GM12878 (cell line): ENCODE measurements at regions not wholly inside any gene's neighbourhood (a gene's known extent, or its start where the extent isn't known, plus 50 kb on each side); places are given as distances from the start of the nearest gene placed in this dataset.

ENCODE experiments used
- ATAC-seq: fragments of 200-7000 bp; cut with Tn5 transposase; 3 replicates; pipeline ENCODE4 v1.9.1; 2020; ENCODE audit warnings: mild to moderate bottlenecking, moderate library complexity
- BruUV-seq: library from RNA; stranded (reverse); fragments of 400-500 nt; replicated peaks from 2 replicates; lab custom pipeline; 2021; lab: Mats Ljungman, UMichigan
- CTCF ChIA-PET: fragments of 300-600 bp; sonication (Branson Sonifier 250); formaldehyde crosslinking; extraction: SDS; loops from one replicate; lab custom pipeline; 2021; ENCODE audit warnings: inconsistent platforms; lab: Yijun Ruan, JAX
- POLR2A ChIA-PET: fragments of 350-600 bp; formaldehyde crosslinking; extraction: SDS; loops from one replicate; lab custom pipeline; 2021; ENCODE audit warnings: inconsistent platforms; lab: Charles Lee
- RAD21 ChIA-PET: fragments of 300-600 bp; sonication (Branson Sonifier 250); formaldehyde crosslinking; loops from one replicate; lab custom pipeline; 2023; ENCODE audit warnings: antibody characterized with exemption; ENCODE audit not compliant: unreplicated experiment; lab: Charles Lee
- SMC1A ChIA-PET: fragments of 300-600 bp; sonication (Branson Sonifier 250); formaldehyde crosslinking; loops from one replicate; lab custom pipeline; 2023; ENCODE audit not compliant: unreplicated experiment, uncharacterized antibody; lab: Charles Lee
- DNase-seq: peaks from one replicate; pipeline ENCODE4 v3.0.0-alpha.2; 2011; ENCODE audit warnings: low read depth, low spot score
- FAIRE-seq: peaks from 3 replicates; lab custom pipeline; 2011; peaks lifted over from hg19 to GRCh38; lab: Jason Lieb, UNC
- H2AFZ ChIP-seq: 2 replicates; pipeline ENCODE4 v1.6.0; 2011; ENCODE audit warnings: low read depth, low read length, control low read depth; ENCODE audit not compliant: control insufficient read depth
- H3K27ac ChIP-seq: 2 replicates; pipeline ENCODE4 v1.5.1; 2011; ENCODE audit warnings: control low read depth; ENCODE audit not compliant: control insufficient read depth, insufficient read depth
- H3K27me3 ChIP-seq, 2 experiments: replicated peaks in 1 of 2; 2 replicates each; pipeline versions ENCODE4 v1.6.0 to v1.6.1; 2011; ENCODE audit warnings: low read length in 1 of 2; ENCODE audit not compliant: control insufficient read depth in 2 of 2, insufficient read depth in 2 of 2
- H3K36me3 ChIP-seq, 2 experiments: 2 replicates each; pipeline ENCODE4 v1.5.1; 2011; ENCODE audit warnings: low read length in 1 of 2; ENCODE audit not compliant: control insufficient read depth in 2 of 2, insufficient read depth in 2 of 2
- H3K4me1 ChIP-seq: 2 replicates; pipeline ENCODE4 v1.6.1; 2011; ENCODE audit warnings: mild to moderate bottlenecking, low read length, moderate library complexity, mixed read lengths; ENCODE audit not compliant: control insufficient read depth, insufficient read depth
- H3K4me2 ChIP-seq: 2 replicates; pipeline ENCODE4 v1.6.0; 2011; ENCODE audit warnings: control low read depth; ENCODE audit not compliant: control insufficient read depth, insufficient read depth
- H3K4me3 ChIP-seq: fragments of 200-600 bp; sonication (generic); 2 replicates; pipeline ENCODE4 v1.5.1; 2016
- H3K79me2 ChIP-seq: 2 replicates; pipeline ENCODE4 v1.6.0; 2011; ENCODE audit warnings: low read length; ENCODE audit not compliant: control insufficient read depth, insufficient read depth
- H3K9ac ChIP-seq: 2 replicates; pipeline ENCODE4 v1.8.0; 2011; ENCODE audit warnings: low read length, control low read depth, mixed read lengths; ENCODE audit not compliant: control insufficient read depth, insufficient read depth
- H3K9me3 ChIP-seq: replicated peaks from 3 replicates; pipeline ENCODE4 v1.5.1; 2011; ENCODE audit warnings: mild to moderate bottlenecking, low read length; ENCODE audit not compliant: control insufficient read depth, insufficient read depth
- H4K20me1 ChIP-seq: 2 replicates; pipeline ENCODE4 v1.6.0; 2011; ENCODE audit not compliant: control insufficient read depth, insufficient read depth
- ATF2 ChIP-seq: IDR thresholded peaks from 2 replicates; pipeline ENCODE4 v1.6.1; 2012; ENCODE audit warnings: low read length, inconsistent platforms
- CHD4 ChIP-seq: fragments of 200-600 bp; sonication (generic); IDR thresholded peaks from 2 replicates; pipeline ENCODE4 v1.6.1; 2016; ENCODE audit warnings: mild to moderate bottlenecking
- EGR1 ChIP-seq, 2 experiments: IDR thresholded peaks; 1 replicate in 1 of 2; 2 replicates in 1 of 2; pipeline ENCODE4 v1.6.1; 2011 to 2012; ENCODE audit warnings: low read depth in 2 of 2, low read length in 2 of 2, borderline replicate concordance in 1 of 2, mild to moderate bottlenecking in 1 of 2, moderate library complexity in 1 of 2
- EZH2 ChIP-seq: IDR thresholded peaks from 2 replicates; pipeline ENCODE4 v1.6.1; 2012; ENCODE audit warnings: low read depth, mild to moderate bottlenecking, control low read depth, inconsistent platforms, low read length, borderline replicate concordance; ENCODE audit not compliant: control insufficient read depth
- FOXM1 ChIP-seq: IDR thresholded peaks from 2 replicates; pipeline ENCODE4 v1.6.1; 2012; ENCODE audit warnings: low read depth, mild to moderate bottlenecking, inconsistent platforms, low read length, moderate library complexity
- HCFC1 ChIP-seq: fragments of 150-350 bp; IDR thresholded peaks from 2 replicates; pipeline ENCODE4 v1.6.1; 2014; ENCODE audit warnings: low read length
- KDM1A ChIP-seq: fragments of 200-600 bp; sonication (generic); IDR thresholded peaks from 2 replicates; pipeline ENCODE4 v1.6.1; 2016; ENCODE audit warnings: borderline replicate concordance
- MTA3 ChIP-seq: IDR thresholded peaks from 2 replicates; pipeline ENCODE4 v1.6.1; 2012; ENCODE audit warnings: low read length, inconsistent platforms, borderline replicate concordance
- NFYB ChIP-seq: IDR thresholded peaks from 2 replicates; pipeline ENCODE4 v1.6.1; 2011; ENCODE audit warnings: low read depth, mild to moderate bottlenecking, low read length, improper control_type of control experiment, moderate library complexity; ENCODE audit not compliant: insufficient read depth
- NR2C2 ChIP-seq: IDR thresholded peaks from 2 replicates; pipeline ENCODE4 v1.6.1; 2011; ENCODE audit warnings: borderline replicate concordance, low read depth; ENCODE audit not compliant: control insufficient read depth, insufficient read length
- PML ChIP-seq: IDR thresholded peaks from 2 replicates; pipeline ENCODE4 v1.6.1; 2012; ENCODE audit warnings: low read length, inconsistent platforms
- PRDM15 ChIP-seq: fragments of 450-650 bp; formaldehyde crosslinking; IDR thresholded peaks from 2 replicates; pipeline ENCODE4 v1.4.0; 2020; ENCODE audit warnings: mild to moderate bottlenecking, moderate library complexity
- RUNX3 ChIP-seq: IDR thresholded peaks from 2 replicates; pipeline ENCODE4 v1.6.1; 2012; ENCODE audit warnings: low read length, inconsistent platforms
- USF1 ChIP-seq: IDR thresholded peaks from 2 replicates; pipeline ENCODE4 v1.6.1; 2011; ENCODE audit warnings: borderline replicate concordance, low read depth, mild to moderate bottlenecking, moderate library complexity, mixed read lengths, low read length; ENCODE audit not compliant: insufficient read depth; ENCODE audit errors: extremely low read length
- YY1 ChIP-seq: IDR thresholded peaks from 2 replicates; pipeline ENCODE4 v1.6.1; 2011; ENCODE audit warnings: low read depth, mild to moderate bottlenecking, low read length
- WGBS: methylation state at CpG from one replicate; pipeline ENCODE4 v1.1.6; 2016; ENCODE audit warnings: low lambda C conversion rate; ENCODE audit not compliant: insufficient replicate concordance, insufficient coverage; ENCODE audit errors: missing lambda C conversion rate; 5-methylcytosine and 5-hydroxymethylcytosine counted together
- in situ Hi-C: fragments of 300-500 bp; cut with MboI; formaldehyde crosslinking; loops from 9 replicates; pipeline ENCODE4 v1.14.3; 2018; ENCODE audit warnings: mixed read lengths
- intact Hi-C: fragments of 100-400 bp; cut with micrococcal nuclease; formaldehyde crosslinking; loops from one replicate; pipeline ENCODE4 v1.14.2; 2022; ENCODE audit not compliant: unreplicated experiment

GRCh38 chr22:47566491-47566890, 804.0 kb downstream of the TBC1D22A start:
- H3K27ac ChIP-seq: no peak overlapping the region
- H3K79me2 ChIP-seq: no peaks in the 10 kb centered on the region
- H3K4me3 ChIP-seq: no peak overlapping the region
- H3K4me1 ChIP-seq: no peaks in the 10 kb centered on the region
- ChIA-PET SMC1A (no interaction called here), RAD21 (no interaction called here), POLR2A (no interaction called here), CTCF (interaction anchor here (0.5 to 1.1 kb wide), 2 partner anchors 14 to 983 kb away, joined by 3 read pairs; no protein-coding TSS in a partner anchor)
- no peaks in the 10 kb centered on the region for H4K20me1 ChIP-seq
- 29% methylated on average over 12 of the region's 12 CpGs for WGBS
- no TSS peak for BruUV-seq
- ATAC-seq (no peak), DNase-seq (no peak), FAIRE-seq (no peak)
- intact Hi-C loops (no loop called here), in situ Hi-C loops (no loop called here)
- no peak overlapping the region for H3K4me2 ChIP-seq
- no peaks in the 10 kb centered on the region for H3K36me3 ChIP-seq
- no peak overlapping the region for H2AFZ ChIP-seq
- no peak overlapping the region for H3K9ac ChIP-seq
- no peaks in the 10 kb centered on the region for H3K27me3 ChIP-seq
- H3K9me3 ChIP-seq: no peaks in the 10 kb centered on the region; the same call in 2 of the 3 replicates
- TF ChIP-seq EGR1 (IDR thresholded peaks at IDR 0.05; ENCODE audit: borderline replicate concordance in 1 of 2, low read depth in 2 of 2, low read length in 2 of 2) (no peak), YY1 (no peak), PRDM15 (CRISPR knock-in tag) (no peak), MTA3 (no peak), CHD4 (no peak), PML (no peak), NFYB (no peak), KDM1A (no peak), HCFC1 (no peak), USF1 (no peak), EZH2 (no peak), NR2C2 (no peak), RUNX3 (no peak), ATF2 (no peak), FOXM1 (no peak)
